ENCODE measurements at regions not wholly inside any gene's neighbourhood (a gene's known extent, or its start where the extent isn't known, plus 50 kb on each side); places are given as distances from the start of the nearest gene placed in this dataset.
"Not testable (repeated sequence)": the region's sequence is repeated elsewhere in the genome, so short reads cannot be mapped to it uniquely, and the experiment has no call there.

DNA sequence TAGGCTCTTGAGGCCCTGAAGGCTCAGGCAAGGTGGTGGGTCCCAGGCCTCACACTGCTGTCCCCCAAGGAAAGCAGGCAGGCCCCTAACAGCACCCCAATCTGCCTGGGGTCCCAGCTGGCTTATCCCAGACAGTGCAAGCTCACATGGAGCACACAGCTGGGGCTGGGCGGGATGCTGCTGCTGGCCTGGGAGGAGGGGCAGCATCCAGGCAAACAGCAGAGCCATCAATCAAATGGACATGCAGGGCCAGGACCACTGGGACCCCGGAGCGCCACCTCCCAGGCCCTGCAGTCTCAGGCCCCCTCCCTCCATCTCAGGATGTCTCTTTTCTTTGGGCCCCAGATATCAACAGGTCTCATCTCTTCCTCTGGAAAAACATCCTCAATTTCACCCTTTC is 140.3 kb downstream of the BRD1 start:
- no peak overlapping the region for H3K27ac ChIP-seq (ENCODE audit: low read depth, low read length)
- ChIA-PET CTCF (no interaction called here), POLR2A (no interaction called here)
- Mint-ChIP-seq H3K4me1 (no peaks in the 10 kb centered on the region), H3K27me3 (peaks cover 8 to 48% of the 10 kb centered on the region in 2 donors), H3K9me3 (peaks cover 0 to 6% (median 0%) of the 10 kb centered on the region in 5 donors), H3K27ac (no peak overlapping the region), H3K36me3 (no peaks in the 10 kb centered on the region), H3K4me3 (no peak overlapping the region)
- no peaks in the 10 kb centered on the region for H3K36me3 ChIP-seq (ENCODE audit: insufficient read depth, low read length)
- H3K9me3 ChIP-seq (ENCODE audit: low read length): no peaks in the 10 kb centered on the region
- H3K4me3 ChIP-seq (ENCODE audit: low read length): no peak overlapping the region
- no peaks in the 10 kb centered on the region for H3K4me1 ChIP-seq (ENCODE audit: insufficient read depth, low read length)
- peaks cover 4% of the 10 kb centered on the region for H3K27me3 ChIP-seq (ENCODE audit: insufficient read depth, low read length, poor library complexity, severe bottlenecking)
- no peak for DNase-seq

DNA sequence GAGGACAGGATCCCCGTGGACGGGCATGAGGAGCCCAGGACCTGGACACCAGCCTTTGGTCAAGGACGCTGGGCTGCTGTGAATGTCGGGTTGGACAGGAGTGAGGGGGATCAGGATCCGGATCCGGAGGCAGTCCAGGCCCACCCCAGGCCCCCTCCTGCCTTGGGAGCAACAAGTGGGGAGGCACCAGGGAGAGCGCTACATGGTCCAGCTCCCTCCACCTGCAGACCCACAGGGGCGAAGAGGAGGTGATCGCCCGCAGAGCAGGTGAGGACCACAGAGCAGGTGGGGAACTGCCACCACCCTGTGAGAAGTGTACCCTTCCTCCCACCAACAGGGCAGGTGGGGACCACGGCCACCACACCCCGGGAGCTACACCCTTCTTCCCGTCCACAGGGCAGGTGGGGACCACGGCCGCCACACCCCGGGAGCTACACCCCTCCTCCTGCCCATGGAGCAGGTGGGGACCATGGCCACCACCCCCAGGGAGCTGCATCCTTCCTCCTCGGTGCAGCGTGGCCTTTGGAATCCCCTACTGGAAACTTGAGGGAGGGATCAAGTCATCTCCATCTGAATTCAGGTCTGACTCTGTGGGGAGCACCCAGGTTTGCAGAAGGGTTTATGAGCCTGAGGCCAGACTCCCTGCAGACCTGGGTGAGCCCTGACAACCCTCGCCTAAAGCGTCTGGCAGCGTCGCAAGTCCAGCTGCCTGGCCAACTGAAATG is 141.0 kb downstream of the BRD1 start:
- POLR2A ChIA-PET: no interaction called here

DNA sequence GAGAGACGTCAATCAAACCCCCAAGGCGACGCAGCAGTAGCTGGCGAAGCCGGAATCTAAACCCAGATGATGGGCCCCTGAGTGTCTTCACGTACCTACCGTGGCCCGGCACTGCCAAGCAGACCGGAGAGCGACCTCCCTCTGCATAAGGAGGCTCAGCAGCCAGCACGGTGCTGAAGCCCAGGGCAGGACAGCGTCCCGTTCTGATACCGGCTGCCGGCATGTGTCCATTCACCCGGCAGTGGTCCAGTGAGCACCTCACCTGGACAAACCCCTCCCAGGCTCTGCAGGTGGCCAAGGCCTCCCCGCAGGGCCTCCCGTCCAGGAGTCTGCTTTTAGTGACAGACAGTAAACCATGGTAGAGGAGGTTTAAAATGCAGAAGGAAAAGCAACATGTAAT is 142.0 kb downstream of the BRD1 start:
- CTCF ChIA-PET: no interaction called here
- no peak for DNase-seq
- peaks cover 8 to 52% of the 10 kb centered on the region in 2 donors for H3K27me3 Mint-ChIP-seq

More for the DNA sequence above, 141.0 kb downstream of the BRD1 start:
- no peak overlapping the region for H3K27ac ChIP-seq (ENCODE audit: low read depth, low read length)
- H3K9me3 ChIP-seq (ENCODE audit: low read length): no peaks in the 10 kb centered on the region
- no peaks in the 10 kb centered on the region for H3K36me3 Mint-ChIP-seq
- no peak overlapping the region for H3K4me3 Mint-ChIP-seq
- H3K27ac Mint-ChIP-seq: no peak overlapping the region
- H3K36me3 ChIP-seq (ENCODE audit: insufficient read depth, low read length): no peaks in the 10 kb centered on the region
- no peak overlapping the region for H3K4me3 ChIP-seq (ENCODE audit: low read length)
- CTCF ChIA-PET: no interaction called here
- no peak for DNase-seq
- H3K27me3 Mint-ChIP-seq: peaks cover 8 to 52% of the 10 kb centered on the region in 2 donors
- H3K4me1 Mint-ChIP-seq: no peaks in the 10 kb centered on the region
- peaks cover 0 to 6% (median 0%) of the 10 kb centered on the region in 5 donors for H3K9me3 Mint-ChIP-seq
- no peaks in the 10 kb centered on the region for H3K4me1 ChIP-seq (ENCODE audit: insufficient read depth, low read length)
- H3K27me3 ChIP-seq (ENCODE audit: insufficient read depth, low read length, poor library complexity, severe bottlenecking): peaks cover 1% of the 10 kb centered on the region

DNA sequence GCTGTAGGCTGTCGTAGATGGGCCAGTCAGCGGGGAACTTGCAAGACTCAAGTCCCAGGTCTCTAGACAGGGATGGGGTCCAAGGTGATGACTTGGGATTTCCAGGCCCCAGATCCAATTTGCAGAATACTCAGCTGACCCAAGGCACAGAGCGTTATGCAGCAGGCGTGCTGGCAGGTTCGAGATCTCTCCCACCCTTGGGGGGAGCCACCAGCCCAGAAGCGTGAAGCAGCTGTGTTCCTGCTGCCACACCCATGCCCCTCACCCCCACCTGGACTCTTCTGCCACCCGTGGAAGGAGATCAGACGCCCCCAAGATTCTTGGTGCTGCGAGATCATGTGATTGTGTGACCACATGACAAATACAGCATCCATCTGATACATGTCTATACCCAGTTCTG is 142.6 kb downstream of the BRD1 start:
- Mint-ChIP-seq H3K27me3 (peaks cover 8 to 47% of the 10 kb centered on the region in 2 donors), H3K27ac (no peak overlapping the region), H3K4me1 (no peaks in the 10 kb centered on the region), H3K36me3 (no peaks in the 10 kb centered on the region), H3K9me3 (peaks cover 0 to 6% (median 0%) of the 10 kb centered on the region in 5 donors), H3K4me3 (no peak overlapping the region)
- no peak overlapping the region for H3K4me3 ChIP-seq (ENCODE audit: low read length)
- no peaks in the 10 kb centered on the region for H3K4me1 ChIP-seq (ENCODE audit: insufficient read depth, low read length)
- DNase-seq: peak in 1 of 5 donors; percentile 30
- ChIA-PET POLR2A (no interaction called here), CTCF (no interaction called here)
- H3K27me3 ChIP-seq (ENCODE audit: insufficient read depth, low read length, poor library complexity, severe bottlenecking): no peaks in the 10 kb centered on the region
- H3K36me3 ChIP-seq (ENCODE audit: insufficient read depth, low read length): no peaks in the 10 kb centered on the region
- H3K9me3 ChIP-seq (ENCODE audit: low read length): no peaks in the 10 kb centered on the region
- H3K27ac ChIP-seq (ENCODE audit: low read depth, low read length): no peak overlapping the region

More for the DNA sequence above, 142.0 kb downstream of the BRD1 start:
- Histone ChIP-seq H3K9me3 (ENCODE audit: low read length) (no peaks in the 10 kb centered on the region), H3K27ac (ENCODE audit: low read depth, low read length) (no peak overlapping the region), H3K4me3 (ENCODE audit: low read length) (no peak overlapping the region), H3K27me3 (ENCODE audit: insufficient read depth, low read length, poor library complexity, severe bottlenecking) (no peaks in the 10 kb centered on the region), H3K36me3 (ENCODE audit: insufficient read depth, low read length) (no peaks in the 10 kb centered on the region), H3K4me1 (ENCODE audit: insufficient read depth, low read length) (no peaks in the 10 kb centered on the region)
- H3K4me3 Mint-ChIP-seq: no peak overlapping the region
- H3K4me1 Mint-ChIP-seq: no peaks in the 10 kb centered on the region
- H3K27ac Mint-ChIP-seq: no peak overlapping the region
- H3K9me3 Mint-ChIP-seq: peaks cover 0 to 6% (median 0%) of the 10 kb centered on the region in 5 donors
- no peaks in the 10 kb centered on the region for H3K36me3 Mint-ChIP-seq
- POLR2A ChIA-PET: no interaction called here

DNA sequence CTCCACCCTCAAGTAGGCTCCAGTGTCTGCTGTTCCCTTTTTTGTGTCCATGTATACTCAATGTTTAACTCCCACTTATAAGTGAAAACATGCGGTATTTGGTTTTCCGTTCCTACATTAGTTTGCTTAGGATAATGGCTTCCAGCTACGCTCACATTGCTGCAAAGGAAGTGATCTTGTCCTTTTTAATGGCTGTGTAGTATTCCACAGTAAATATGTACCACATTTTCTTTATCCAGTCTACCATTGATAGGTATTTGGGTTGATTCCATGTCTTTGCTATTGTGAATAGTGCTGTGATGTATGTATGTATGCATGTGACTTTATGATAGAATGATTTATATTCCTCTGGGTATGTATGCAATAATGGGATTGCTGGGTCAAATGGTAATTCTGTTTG is 144.6 kb downstream of the BRD1 start:
- Mint-ChIP-seq H3K27ac (peak overlapping the region in 1 of 8 donors; percentile 46), H3K36me3 (no peaks in the 10 kb centered on the region), H3K27me3 (peaks cover 2 to 45% of the 10 kb centered on the region in 2 donors), H3K4me1 (no peaks in the 10 kb centered on the region), H3K9me3 (peaks cover 0 to 6% (median 0%) of the 10 kb centered on the region in 5 donors), H3K4me3 (no peak overlapping the region)
- ChIA-PET CTCF (no interaction called here), POLR2A (no interaction called here)
- H3K9me3 ChIP-seq (ENCODE audit: low read length): no peaks in the 10 kb centered on the region
- H3K36me3 ChIP-seq (ENCODE audit: insufficient read depth, low read length): no peaks in the 10 kb centered on the region
- no peaks in the 10 kb centered on the region for H3K4me1 ChIP-seq (ENCODE audit: insufficient read depth, low read length)
- H3K27me3 ChIP-seq (ENCODE audit: insufficient read depth, low read length, poor library complexity, severe bottlenecking): no peaks in the 10 kb centered on the region
- no peak overlapping the region for H3K27ac ChIP-seq (ENCODE audit: low read depth, low read length)
- DNase-seq: no peak
- no peak overlapping the region for H3K4me3 ChIP-seq (ENCODE audit: low read length)

DNA sequence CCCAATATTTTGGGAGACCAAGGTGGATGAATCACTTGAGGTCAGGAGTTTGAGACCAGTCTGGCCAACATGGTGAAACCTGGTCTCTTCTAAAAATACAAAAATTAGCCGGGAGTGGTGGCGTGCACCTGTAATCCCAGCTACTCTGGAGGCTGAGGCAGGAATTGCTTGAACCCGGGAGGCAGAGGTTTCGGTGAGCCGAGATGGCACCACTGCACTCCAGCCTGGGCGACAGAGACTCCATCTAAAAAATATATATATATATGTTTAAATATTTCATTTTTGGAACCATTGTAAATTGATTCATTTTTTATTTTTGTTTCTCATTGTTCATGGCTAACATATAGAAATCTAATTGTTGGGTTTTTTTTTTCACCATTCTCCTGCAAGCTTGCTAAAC is 146.9 kb downstream of the BRD1 start:
- H3K36me3 Mint-ChIP-seq; H3K4me1 ChIP-seq (ENCODE audit: insufficient read depth, low read length); H3K4me1 Mint-ChIP-seq; H3K4me3 Mint-ChIP-seq; DNase-seq; H3K27ac ChIP-seq (ENCODE audit: low read depth, low read length); CTCF ChIA-PET; H3K9me3 Mint-ChIP-seq; H3K36me3 ChIP-seq (ENCODE audit: insufficient read depth, low read length); H3K27me3 ChIP-seq (ENCODE audit: insufficient read depth, low read length, poor library complexity, severe bottlenecking); H3K9me3 ChIP-seq (ENCODE audit: low read length); POLR2A ChIA-PET; H3K4me3 ChIP-seq (ENCODE audit: low read length); H3K27ac Mint-ChIP-seq: not testable (repeated sequence)
- H3K27me3 Mint-ChIP-seq: peaks cover 3 to 45% of the 10 kb centered on the region in 2 donors

DNA sequence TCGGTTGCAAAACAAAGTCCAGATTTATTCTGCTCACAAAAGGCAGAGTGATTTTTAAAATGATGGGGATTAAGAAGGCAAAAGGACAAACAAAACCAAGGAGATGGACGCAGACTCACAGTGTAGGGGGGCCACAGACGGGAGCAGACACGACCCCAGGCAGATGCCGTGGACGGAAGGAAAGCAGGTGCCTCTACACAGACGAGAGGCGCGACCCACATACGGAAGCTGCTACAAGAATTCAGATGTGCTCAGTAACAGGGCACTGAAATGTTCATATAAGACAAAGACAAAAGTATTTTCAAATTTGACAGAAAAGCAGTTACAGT is 148.9 kb downstream of the BRD1 start:
- no peaks in the 10 kb centered on the region for H3K4me1 Mint-ChIP-seq
- ChIA-PET CTCF (no interaction called here), POLR2A (no interaction called here)
- H3K27me3 ChIP-seq (ENCODE audit: insufficient read depth, low read length, poor library complexity, severe bottlenecking): no peaks in the 10 kb centered on the region
- no peaks in the 10 kb centered on the region for H3K36me3 ChIP-seq (ENCODE audit: insufficient read depth, low read length)
- H3K27ac ChIP-seq (ENCODE audit: low read depth, low read length): no peak overlapping the region
- no peaks in the 10 kb centered on the region for H3K4me1 ChIP-seq (ENCODE audit: insufficient read depth, low read length)
- H3K4me3 ChIP-seq (ENCODE audit: low read length): no peak overlapping the region
- H3K9me3 ChIP-seq (ENCODE audit: low read length): no peaks in the 10 kb centered on the region
- H3K9me3 Mint-ChIP-seq: peaks cover 0 to 6% (median 0%) of the 10 kb centered on the region in 5 donors
- no peak for DNase-seq
- no peaks in the 10 kb centered on the region for H3K36me3 Mint-ChIP-seq
- peak overlapping the region in 1 of 8 donors; percentile 68 for H3K27ac Mint-ChIP-seq
- H3K27me3 Mint-ChIP-seq: peaks cover 9 to 43% of the 10 kb centered on the region in 2 donors
- H3K4me3 Mint-ChIP-seq: peak overlapping the region in 5 of 7 donors; percentile 8 to 32 (median 18)

DNA sequence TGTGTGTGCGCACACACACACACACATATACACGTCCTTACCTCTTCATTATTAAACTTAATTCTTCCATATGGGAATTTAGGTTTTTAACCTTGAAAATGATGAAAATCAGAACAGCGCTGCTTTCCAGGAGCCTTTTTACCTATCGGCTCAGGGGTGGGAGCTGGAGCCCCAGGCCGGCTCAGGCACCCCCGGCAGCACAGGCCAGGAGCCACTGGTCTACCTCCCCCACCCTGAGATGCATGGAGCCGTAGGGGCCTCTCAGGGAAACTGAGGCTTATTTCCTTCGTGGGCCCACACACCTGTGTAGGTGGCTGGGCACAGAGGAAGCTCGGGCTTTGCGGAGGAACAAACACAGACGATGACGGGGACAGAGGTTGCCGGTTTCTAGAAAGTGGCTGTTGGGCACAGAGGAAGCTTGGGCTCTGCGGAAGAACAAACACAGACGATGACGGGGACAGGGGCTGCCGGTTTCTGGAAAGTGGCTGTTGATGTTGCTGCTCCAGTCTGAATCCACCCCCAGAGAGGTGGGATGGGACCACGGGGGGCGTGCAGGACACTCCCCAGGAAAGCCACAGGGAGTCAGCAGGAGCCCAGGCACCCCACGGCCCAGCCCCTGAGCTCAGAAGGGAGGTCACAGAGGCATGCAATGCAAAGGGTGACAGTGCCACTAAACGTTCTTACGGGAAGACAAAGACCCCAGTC is 149.4 kb downstream of the BRD1 start:
- Mint-ChIP-seq H3K4me1 (no peaks in the 10 kb centered on the region), H3K27ac (peak overlapping the region in 2 of 8 donors; percentile 50 to 68), H3K9me3 (peaks cover 0 to 6% (median 0%) of the 10 kb centered on the region in 5 donors), H3K4me3 (peak overlapping the region in 6 of 7 donors; percentile 8 to 86 (median 24)), H3K36me3 (no peaks in the 10 kb centered on the region), H3K27me3 (peaks cover 9 to 42% of the 10 kb centered on the region in 2 donors)
- POLR2A ChIA-PET: no interaction called here
- Histone ChIP-seq H3K27me3 (ENCODE audit: insufficient read depth, low read length, poor library complexity, severe bottlenecking) (no peaks in the 10 kb centered on the region), H3K36me3 (ENCODE audit: insufficient read depth, low read length) (no peaks in the 10 kb centered on the region), H3K4me3 (ENCODE audit: low read length) (no peak overlapping the region), H3K27ac (ENCODE audit: low read depth, low read length) (no peak overlapping the region), H3K9me3 (ENCODE audit: low read length) (no peaks in the 10 kb centered on the region), H3K4me1 (ENCODE audit: insufficient read depth, low read length) (no peaks in the 10 kb centered on the region)
- CTCF ChIA-PET: no interaction called here
- peak in 1 of 5 donors; percentile 18 for DNase-seq

All from CD8-positive, alpha-beta memory T cell (primary cell).